Fibroblast of the conjunctiva (primary cell): ENCODE measurements at regions not wholly inside any gene's neighbourhood (a gene's known extent, or its start where the extent isn't known, plus 50 kb on each side); places are given as distances from the start of the nearest gene placed in this dataset.

Experiments
- DNase-seq: peaks from one replicate; pipeline ENCODE4 v3.0.0-alpha.2; 2010; ENCODE audit warnings: low read depth

DNA sequence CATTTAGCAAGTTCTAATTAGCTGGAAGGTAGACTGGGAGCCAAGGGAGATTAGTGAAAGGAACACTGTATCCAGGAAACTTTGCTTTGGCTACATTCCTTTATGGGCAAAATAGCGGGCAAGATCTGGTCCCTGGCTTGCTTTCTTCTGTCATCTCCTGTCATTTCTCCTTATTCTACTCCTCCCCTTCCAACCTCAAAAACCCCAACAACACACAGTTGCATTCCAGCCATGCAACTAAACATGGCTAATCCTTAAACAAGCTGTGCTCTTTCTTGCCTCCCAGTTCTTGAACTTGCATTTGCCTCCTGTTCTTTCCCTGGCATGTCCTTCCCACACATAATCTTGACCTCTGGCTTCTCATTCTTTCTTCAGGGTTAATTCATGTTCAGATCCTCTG is 59.5 kb upstream of the CDCA7L start:
- DNase-seq, result no peak

- no peak for DNase-seq
Measured at GRCh38 chr7:22002726-22003125, 57.0 kb upstream of the CDCA7L start.

DNA sequence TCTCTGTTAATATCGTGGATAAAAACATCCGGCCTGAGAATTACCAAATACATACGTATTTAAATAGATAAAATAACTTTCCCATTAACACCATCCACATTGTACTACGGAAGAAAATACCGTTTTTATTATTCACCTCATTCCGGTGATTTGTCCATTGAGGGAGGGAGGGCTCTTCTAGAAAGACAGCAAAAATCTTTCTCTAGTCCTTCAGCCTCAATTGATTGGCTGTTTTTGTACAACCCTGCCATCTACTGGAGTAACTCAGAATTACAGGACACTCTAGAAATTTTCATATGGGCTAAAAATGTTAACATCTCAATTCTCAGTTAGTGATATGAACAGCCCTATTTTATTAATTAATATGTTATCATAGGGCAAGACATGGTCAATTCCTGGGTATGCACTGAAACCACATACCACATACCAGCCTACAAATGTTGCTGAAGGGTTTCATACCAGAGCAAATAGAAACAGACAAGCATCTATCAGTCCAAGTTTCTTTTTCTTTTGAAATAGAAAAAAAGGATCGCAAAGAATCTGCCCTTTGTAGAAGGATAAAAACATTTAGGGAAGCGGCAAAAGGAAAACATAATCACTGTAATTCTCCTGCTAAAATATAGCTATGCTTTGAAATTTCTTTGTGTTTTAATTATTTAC is 55.8 kb upstream of the CDCA7L start:
- peak; percentile 44 for DNase-seq

DNA sequence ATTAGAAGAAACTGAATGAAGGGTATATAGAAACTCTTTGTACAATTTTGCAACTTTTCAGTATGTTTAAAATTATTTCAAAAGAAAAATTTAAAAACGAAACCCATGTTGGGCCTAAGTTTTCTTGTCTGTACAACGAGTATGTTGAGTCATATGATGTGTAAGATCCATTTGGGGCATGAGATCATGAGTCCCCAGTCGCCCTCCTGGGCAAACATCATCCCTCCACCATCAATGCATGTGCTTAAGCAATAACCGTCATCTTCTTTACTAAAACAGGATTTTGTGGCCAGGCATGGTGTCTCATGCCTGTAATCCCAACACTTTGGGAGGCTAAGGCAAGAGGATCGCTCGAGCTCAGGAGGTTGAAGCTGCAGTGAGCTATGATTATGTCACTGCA is 54.2 kb upstream of the CDCA7L start:
- DNase-seq, result no peak

- DNase-seq, result no peak
Measured at GRCh38 chr7:21996641-21997040, 50.9 kb upstream of the CDCA7L start.
